GM12864 (cell line): ENCODE measurements at regions not wholly inside any gene's neighbourhood (a gene's known extent, or its start where the extent isn't known, plus 50 kb on each side); places are given as distances from the start of the nearest gene placed in this dataset.

Experiments
- DNase-seq: peaks from one replicate; pipeline ENCODE4 v3.0.0-alpha.2; 2011; ENCODE audit warnings: low read depth
- H3K4me3 ChIP-seq: 2 replicates; pipeline ENCODE4 v1.5.1; 2011; ENCODE audit warnings: mild to moderate bottlenecking, low read depth, low read length, control low read depth
- TF ChIP-seq, protein P1 (sequence below): IDR thresholded peaks from 2 replicates; pipeline ENCODE4 v1.5.1; 2011; ENCODE audit warnings: low read depth, mild to moderate bottlenecking, moderate library complexity, low read length, control low read depth, inconsistent platforms; ENCODE audit errors: missing control alignments

DNA sequence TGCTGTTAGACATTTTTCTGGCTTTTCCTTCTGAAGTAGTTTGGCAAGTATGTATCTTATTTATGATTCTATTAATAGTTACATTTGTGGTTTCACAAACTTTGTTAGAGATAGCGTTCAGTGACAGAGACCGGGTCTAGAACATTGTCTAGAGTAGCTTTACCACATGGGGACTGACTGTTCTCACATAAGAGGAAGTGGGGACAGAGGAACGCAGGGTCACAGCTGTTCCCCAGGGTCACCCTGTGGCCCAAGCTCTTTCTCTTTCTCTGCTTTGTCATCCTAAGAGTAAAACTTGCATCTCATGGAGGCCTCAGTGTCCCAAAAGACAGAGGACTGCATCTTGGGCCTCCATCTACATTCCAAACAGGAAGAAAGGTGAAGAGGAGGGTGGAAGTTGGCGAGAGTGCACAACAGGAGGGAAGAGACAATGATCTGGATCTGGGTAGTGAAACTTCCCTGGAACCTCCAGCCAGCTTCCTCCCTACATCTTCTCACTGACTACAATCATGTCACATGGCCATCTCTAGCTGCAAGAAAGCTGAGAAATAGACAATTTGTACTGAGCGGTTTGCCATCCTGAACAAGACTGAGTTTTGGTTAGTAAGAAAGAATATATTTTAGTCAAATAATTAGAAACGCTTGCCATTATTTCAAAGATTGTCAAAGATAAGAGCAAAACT is 645.8 kb upstream of the ARID1B start:
- TF ChIP-seq, protein P1, sequence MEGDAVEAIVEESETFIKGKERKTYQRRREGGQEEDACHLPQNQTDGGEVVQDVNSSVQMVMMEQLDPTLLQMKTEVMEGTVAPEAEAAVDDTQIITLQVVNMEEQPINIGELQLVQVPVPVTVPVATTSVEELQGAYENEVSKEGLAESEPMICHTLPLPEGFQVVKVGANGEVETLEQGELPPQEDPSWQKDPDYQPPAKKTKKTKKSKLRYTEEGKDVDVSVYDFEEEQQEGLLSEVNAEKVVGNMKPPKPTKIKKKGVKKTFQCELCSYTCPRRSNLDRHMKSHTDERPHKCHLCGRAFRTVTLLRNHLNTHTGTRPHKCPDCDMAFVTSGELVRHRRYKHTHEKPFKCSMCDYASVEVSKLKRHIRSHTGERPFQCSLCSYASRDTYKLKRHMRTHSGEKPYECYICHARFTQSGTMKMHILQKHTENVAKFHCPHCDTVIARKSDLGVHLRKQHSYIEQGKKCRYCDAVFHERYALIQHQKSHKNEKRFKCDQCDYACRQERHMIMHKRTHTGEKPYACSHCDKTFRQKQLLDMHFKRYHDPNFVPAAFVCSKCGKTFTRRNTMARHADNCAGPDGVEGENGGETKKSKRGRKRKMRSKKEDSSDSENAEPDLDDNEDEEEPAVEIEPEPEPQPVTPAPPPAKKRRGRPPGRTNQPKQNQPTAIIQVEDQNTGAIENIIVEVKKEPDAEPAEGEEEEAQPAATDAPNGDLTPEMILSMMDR, result no peak
- peak; percentile 25 for DNase-seq
- no peak overlapping the region for H3K4me3 ChIP-seq

DNA sequence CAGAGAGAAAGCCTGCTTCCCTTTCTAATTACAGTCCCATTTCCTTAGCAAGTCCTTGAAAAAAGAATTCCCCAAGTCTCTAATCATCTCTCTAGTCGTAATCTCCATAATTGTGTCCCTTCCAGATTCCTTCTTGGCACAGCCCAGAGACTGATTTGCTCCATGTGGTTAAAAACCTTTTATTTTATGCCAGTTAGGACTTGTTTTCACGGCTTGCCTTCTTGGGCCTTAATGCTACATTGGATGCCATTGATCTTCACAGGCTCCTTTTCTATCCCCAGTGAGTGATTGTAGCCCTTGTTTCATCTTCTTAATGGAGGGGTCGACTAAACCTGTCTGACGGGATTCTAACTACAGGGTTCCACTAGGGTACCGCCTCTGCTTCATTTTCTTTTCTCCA is 650.6 kb upstream of the ARID1B start:
- H3K4me3 ChIP-seq, result no peak overlapping the region
- no peak for DNase-seq
- TF ChIP-seq, protein P1, result no peak

DNA sequence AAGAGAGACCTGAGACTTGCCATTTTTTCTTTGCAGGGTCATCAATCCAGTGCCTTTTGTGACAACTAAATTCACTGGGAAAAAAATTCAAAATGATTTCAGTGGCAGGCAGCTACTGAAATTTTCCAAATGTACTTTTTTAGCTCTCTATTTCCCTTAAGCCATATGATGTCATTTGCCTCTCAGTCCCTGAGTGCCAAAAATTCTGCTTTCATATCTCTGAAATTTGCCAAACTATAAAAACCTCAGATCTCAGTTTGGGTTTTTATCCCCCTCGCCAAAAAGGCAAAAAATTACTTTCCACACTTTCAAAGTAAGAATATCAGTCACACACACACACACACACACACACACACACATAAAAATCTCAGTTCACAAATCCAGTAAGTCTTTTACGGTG is 651.3 kb upstream of the ARID1B start:
- TF ChIP-seq, protein P1, result no peak
- no peak overlapping the region for H3K4me3 ChIP-seq
- DNase-seq, result no peak

DNA sequence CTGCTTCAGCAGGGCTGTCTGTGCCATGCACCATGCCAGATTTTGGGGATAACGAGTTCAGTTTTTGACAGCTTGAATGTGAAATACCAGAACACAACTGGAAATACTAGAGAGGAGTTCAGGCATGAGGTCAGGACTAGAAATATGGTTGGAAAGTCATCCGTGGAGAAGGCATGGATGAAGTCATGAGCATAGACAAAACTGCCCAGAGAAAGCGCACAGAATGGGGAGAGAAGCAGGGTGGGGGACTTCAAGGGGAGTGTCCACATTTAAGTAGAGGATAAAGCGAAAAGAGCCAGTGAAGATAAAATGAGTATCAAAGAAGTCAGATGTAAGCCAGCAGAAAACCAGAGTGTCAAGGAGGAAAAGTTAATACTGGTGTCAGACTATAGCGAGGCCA is 653.4 kb upstream of the ARID1B start:
- no peak overlapping the region for H3K4me3 ChIP-seq
- TF ChIP-seq, protein P1, result no peak
- no peak for DNase-seq

DNA sequence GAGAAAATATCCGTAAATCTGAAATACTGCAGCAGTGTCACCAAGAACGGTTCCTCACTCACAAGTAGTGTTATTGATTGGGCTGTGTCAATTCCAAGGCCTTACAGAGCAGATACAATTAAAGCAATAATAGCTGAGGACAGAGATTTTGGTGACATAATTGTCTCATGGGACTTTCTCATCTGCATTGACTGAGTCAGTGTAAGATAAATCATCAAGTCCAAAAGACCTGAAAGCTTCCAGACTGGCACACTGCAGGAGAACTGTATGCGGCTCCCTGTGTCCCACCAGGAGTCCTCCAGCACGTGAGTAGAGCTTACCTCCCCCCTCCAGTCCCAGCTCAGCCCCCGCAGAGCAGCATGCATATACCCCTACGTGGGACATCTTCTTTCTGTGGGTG is 655.2 kb upstream of the ARID1B start:
- TF ChIP-seq, protein P1, result no peak
- no peak for DNase-seq
- H3K4me3 ChIP-seq, result no peak overlapping the region

DNA sequence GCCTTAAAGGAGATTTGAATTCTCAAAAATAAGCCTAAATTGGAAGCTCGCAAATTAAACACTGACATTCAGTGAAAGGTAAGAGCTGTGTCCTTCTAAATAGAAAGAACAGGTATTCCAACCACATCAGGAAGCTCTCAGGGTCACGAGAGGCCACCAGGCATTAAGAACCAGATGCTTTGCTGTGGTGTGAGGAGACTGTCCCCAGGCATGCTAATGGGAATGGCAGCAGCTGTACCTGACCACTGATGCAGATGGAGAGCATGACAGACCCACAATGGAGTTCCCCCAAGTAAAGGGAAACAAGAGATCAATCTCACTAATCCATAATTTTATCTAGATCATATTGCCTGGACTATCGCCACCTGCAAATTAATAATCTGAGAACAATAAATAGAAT is 658.9 kb upstream of the NOX3 start:
- no peak overlapping the region for H3K4me3 ChIP-seq
- TF ChIP-seq, protein P1, result no peak
- no peak for DNase-seq

DNA sequence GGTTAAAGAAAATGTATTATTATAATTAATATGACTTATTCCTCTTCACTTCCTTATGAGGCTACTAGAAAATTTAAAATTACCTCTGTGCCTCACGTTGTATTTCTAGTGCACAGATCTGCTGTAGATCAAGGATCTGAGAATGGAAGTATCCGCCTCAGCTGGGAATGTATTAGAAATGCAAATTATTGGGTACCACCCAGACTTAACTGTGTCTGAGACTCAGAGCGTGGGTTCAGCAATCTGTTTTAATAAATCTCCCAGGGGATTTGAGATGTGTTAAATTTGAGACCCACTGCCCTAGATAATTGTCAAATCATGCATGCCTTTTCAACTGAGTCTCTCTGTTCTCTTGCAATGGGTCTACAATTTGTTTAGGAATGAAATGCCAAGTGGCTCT is 658.0 kb upstream of the NOX3 start:
- DNase-seq, result no peak
- TF ChIP-seq, protein P1, result no peak
- no peak overlapping the region for H3K4me3 ChIP-seq
